HepG2 (cell line): ENCODE measurements at regions not wholly inside any gene's neighbourhood (a gene's known extent, or its start where the extent isn't known, plus 50 kb on each side); places are given as distances from the start of the nearest gene placed in this dataset.

ENCODE experiments used
- ZZZ3 ChIP-seq: sonication (generic); formaldehyde crosslinking; IDR thresholded peaks from 2 replicates; pipeline ENCODE4 v1.4.0; 2020; ENCODE audit warnings: missing genetic modification reagents, mild to moderate bottlenecking, borderline replicate concordance
- TF ChIP-seq, protein P1 (sequence below), 2 experiments: fragments of 450-650 bp in 1 of 2; sonication (generic) in 1 of 2; formaldehyde crosslinking in 1 of 2; IDR thresholded peaks; 2 replicates each; pipeline versions ENCODE4 v1.6.1 to v1.8.0; 2016 to 2022; ENCODE audit warnings: antibody characterized with exemption in 1 of 2, mild to moderate bottlenecking in 1 of 2, missing genetic modification reagents in 1 of 2

GRCh38 chr14:89629383-89629782 lies 212.3 kb upstream of the FOXN3 start:
- TF ChIP-seq ZZZ3 = no peak
- TF ChIP-seq, protein P1, sequence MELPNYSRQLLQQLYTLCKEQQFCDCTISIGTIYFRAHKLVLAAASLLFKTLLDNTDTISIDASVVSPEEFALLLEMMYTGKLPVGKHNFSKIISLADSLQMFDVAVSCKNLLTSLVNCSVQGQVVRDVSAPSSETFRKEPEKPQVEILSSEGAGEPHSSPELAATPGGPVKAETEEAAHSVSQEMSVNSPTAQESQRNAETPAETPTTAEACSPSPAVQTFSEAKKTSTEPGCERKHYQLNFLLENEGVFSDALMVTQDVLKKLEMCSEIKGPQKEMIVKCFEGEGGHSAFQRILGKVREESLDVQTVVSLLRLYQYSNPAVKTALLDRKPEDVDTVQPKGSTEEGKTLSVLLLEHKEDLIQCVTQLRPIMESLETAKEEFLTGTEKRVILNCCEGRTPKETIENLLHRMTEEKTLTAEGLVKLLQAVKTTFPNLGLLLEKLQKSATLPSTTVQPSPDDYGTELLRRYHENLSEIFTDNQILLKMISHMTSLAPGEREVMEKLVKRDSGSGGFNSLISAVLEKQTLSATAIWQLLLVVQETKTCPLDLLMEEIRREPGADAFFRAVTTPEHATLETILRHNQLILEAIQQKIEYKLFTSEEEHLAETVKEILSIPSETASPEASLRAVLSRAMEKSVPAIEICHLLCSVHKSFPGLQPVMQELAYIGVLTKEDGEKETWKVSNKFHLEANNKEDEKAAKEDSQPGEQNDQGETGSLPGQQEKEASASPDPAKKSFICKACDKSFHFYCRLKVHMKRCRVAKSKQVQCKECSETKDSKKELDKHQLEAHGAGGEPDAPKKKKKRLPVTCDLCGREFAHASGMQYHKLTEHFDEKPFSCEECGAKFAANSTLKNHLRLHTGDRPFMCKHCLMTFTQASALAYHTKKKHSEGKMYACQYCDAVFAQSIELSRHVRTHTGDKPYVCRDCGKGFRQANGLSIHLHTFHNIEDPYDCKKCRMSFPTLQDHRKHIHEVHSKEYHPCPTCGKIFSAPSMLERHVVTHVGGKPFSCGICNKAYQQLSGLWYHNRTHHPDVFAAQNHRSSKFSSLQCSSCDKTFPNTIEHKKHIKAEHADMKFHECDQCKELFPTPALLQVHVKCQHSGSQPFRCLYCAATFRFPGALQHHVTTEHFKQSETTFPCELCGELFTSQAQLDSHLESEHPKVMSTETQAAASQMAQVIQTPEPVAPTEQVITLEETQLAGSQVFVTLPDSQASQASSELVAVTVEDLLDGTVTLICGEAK (IDR thresholded peaks at IDR 0.05) = no peak
- TF ChIP-seq, protein P1 (CRISPR knock-in tag; IDR thresholded peaks at IDR 0.05) = no peak
